Ovary (tissue), 3 donors: ENCODE measurements at regions not wholly inside any gene's neighbourhood (a gene's known extent, or its start where the extent isn't known, plus 50 kb on each side); places are given as distances from the start of the nearest gene placed in this dataset.

ENCODE experiments used
- POLR2A ChIP-seq: fragments of 450-650 bp; IDR thresholded peaks from one replicate; pipeline ENCODE4 v1.6.1; 2017; ENCODE audit warnings: antibody characterized with exemption, mild to moderate bottlenecking, moderate library complexity
- TF ChIP-seq, protein P1 (sequence below), 3 donors: fragments of 450-650 bp in 2 of 3; fragments of 200-600 bp in 1 of 3; IDR thresholded peaks; one replicate each; pipeline versions ENCODE4 v1.5.1 to v1.8.0; 2016 to 2022; ENCODE audit warnings: antibody characterized with exemption in 3 of 3, mild to moderate bottlenecking in 1 of 3
- donor health status: DM: no; HTN: no; CAD: no.

DNA sequence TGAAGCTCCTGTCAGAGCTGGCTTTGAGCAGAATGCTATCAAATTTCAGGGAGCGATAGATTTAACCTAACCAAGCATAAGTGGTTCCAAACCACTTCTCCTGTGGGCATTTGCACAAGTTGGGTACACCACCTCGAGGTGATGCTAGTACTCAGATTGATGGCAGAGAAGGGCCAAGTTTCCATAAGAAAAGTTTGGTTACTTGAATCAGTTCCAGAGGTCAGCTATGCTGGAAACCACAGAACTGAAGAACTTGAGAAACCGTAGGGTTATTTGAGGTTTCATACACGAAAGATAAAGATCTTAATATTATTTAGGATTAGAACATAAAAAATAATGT lies 238.2 kb upstream of the SOX11 start:
- TF ChIP-seq, protein P1, sequence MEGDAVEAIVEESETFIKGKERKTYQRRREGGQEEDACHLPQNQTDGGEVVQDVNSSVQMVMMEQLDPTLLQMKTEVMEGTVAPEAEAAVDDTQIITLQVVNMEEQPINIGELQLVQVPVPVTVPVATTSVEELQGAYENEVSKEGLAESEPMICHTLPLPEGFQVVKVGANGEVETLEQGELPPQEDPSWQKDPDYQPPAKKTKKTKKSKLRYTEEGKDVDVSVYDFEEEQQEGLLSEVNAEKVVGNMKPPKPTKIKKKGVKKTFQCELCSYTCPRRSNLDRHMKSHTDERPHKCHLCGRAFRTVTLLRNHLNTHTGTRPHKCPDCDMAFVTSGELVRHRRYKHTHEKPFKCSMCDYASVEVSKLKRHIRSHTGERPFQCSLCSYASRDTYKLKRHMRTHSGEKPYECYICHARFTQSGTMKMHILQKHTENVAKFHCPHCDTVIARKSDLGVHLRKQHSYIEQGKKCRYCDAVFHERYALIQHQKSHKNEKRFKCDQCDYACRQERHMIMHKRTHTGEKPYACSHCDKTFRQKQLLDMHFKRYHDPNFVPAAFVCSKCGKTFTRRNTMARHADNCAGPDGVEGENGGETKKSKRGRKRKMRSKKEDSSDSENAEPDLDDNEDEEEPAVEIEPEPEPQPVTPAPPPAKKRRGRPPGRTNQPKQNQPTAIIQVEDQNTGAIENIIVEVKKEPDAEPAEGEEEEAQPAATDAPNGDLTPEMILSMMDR (IDR thresholded peaks at IDR 0.05) = no peak
- no peak for TF ChIP-seq POLR2A
